ENCODE measurements at regions not wholly inside any gene's neighbourhood (a gene's known extent, or its start where the extent isn't known, plus 50 kb on each side); places are given as distances from the start of the nearest gene placed in this dataset.

GRCh38 chr12:4120316-4120917, 153.1 kb upstream of the CCND2 start:
- no peak overlapping the region for H3K14ac ChIP-seq (ENCODE audit: low read length)

GRCh38 chr12:4119157-4119761, 154.3 kb upstream of the CCND2 start:
- H2BK12ac ChIP-seq (ENCODE audit: low read length), result no peak overlapping the region
- H3K79me2 ChIP-seq (ENCODE audit: control insufficient read depth, insufficient read depth, low read length, poor library complexity), result no peaks in the 10 kb centered on the region
- H2AK5ac ChIP-seq (ENCODE audit: low read length), result no peak overlapping the region
- H4K8ac ChIP-seq (ENCODE audit: low read depth, low read length), result no peak overlapping the region
- H3K27ac ChIP-seq (ENCODE audit: low read depth, low read length), result no peak overlapping the region
- no peak overlapping the region for H3K4me2 ChIP-seq (ENCODE audit: low read length)
- H3K27me3 ChIP-seq (ENCODE audit: insufficient read depth, low read length), result no peaks in the 10 kb centered on the region
- no peak overlapping the region for H3K18ac ChIP-seq (ENCODE audit: low read length)
- H2BK120ac ChIP-seq (ENCODE audit: insufficient read depth, low read length, poor library complexity), result no peak overlapping the region
- H2AFZ ChIP-seq (ENCODE audit: insufficient read depth, low read length, poor library complexity), result no peak overlapping the region
- H3K9me3 ChIP-seq (ENCODE audit: insufficient read depth, low read depth, low read length), result no peaks in the 10 kb centered on the region
- H3K4me1 ChIP-seq (ENCODE audit: control insufficient read depth in 1 of 2, insufficient read depth in 2 of 2, low read length in 2 of 2), result peaks cover 24 to 25% of the 10 kb centered on the region in 2 experiments
- no CpG with 5 or more reads among the region's 7 CpGs for WGBS (ENCODE audit: extremely low coverage, insufficient coverage, insufficient read length)
- H4K12ac ChIP-seq (ENCODE audit: low read depth, low read length), result no peak overlapping the region
- H3K14ac ChIP-seq (ENCODE audit: low read length), result no peak overlapping the region
- H4K91ac ChIP-seq (ENCODE audit: low read depth, low read length), result no peak overlapping the region
- H3K36me3 ChIP-seq (ENCODE audit: control insufficient read depth in 1 of 2, insufficient read depth in 2 of 2, low read length in 2 of 2), result no peaks in the 10 kb centered on the region
- DNase-seq, result no peak
- no peaks in the 10 kb centered on the region for H3K79me1 ChIP-seq (ENCODE audit: low read length)
- H3K9ac ChIP-seq (ENCODE audit: low read length), result no peak overlapping the region
- no peak overlapping the region for H3K4ac ChIP-seq (ENCODE audit: low read depth, low read length)
- no peak overlapping the region for H3K23ac ChIP-seq (ENCODE audit: low read length)
- no peak overlapping the region for H3K4me3 ChIP-seq (ENCODE audit: low read depth, low read length)
- no peak overlapping the region for H2BK5ac ChIP-seq (ENCODE audit: low read depth, low read length, poor library complexity)

More at GRCh38 chr12:4120316-4120917, 153.1 kb upstream of the CCND2 start:
- Histone ChIP-seq H3K9ac (ENCODE audit: low read length) (no peak overlapping the region), H3K79me2 (ENCODE audit: control insufficient read depth, insufficient read depth, low read length, poor library complexity) (no peaks in the 10 kb centered on the region), H3K4me2 (ENCODE audit: low read length) (no peak overlapping the region), H4K12ac (ENCODE audit: low read depth, low read length) (no peak overlapping the region), H3K79me1 (ENCODE audit: low read length) (no peaks in the 10 kb centered on the region), H4K91ac (ENCODE audit: low read depth, low read length) (no peak overlapping the region), H3K27ac (ENCODE audit: low read depth, low read length) (no peak overlapping the region), H3K23ac (ENCODE audit: low read length) (no peak overlapping the region), H3K4ac (ENCODE audit: low read depth, low read length) (no peak overlapping the region), H3K18ac (ENCODE audit: low read length) (no peak overlapping the region), H2BK120ac (ENCODE audit: insufficient read depth, low read length, poor library complexity) (no peak overlapping the region), H2BK5ac (ENCODE audit: low read depth, low read length, poor library complexity) (no peak overlapping the region), H4K8ac (ENCODE audit: low read depth, low read length) (no peak overlapping the region), H2AK5ac (ENCODE audit: low read length) (no peak overlapping the region), H2BK12ac (ENCODE audit: low read length) (no peak overlapping the region), H3K36me3 (ENCODE audit: control insufficient read depth in 1 of 2, insufficient read depth in 2 of 2, low read length in 2 of 2) (no peaks in the 10 kb centered on the region), H3K27me3 (ENCODE audit: insufficient read depth, low read length) (no peaks in the 10 kb centered on the region), H3K9me3 (ENCODE audit: insufficient read depth, low read depth, low read length) (no peaks in the 10 kb centered on the region), H3K4me1 (ENCODE audit: control insufficient read depth in 1 of 2, insufficient read depth in 2 of 2, low read length in 2 of 2) (peaks cover 20% of the 10 kb centered on the region in 2 experiments), H3K4me3 (ENCODE audit: low read depth, low read length) (no peak overlapping the region), H2AFZ (ENCODE audit: insufficient read depth, low read length, poor library complexity) (no peak overlapping the region)
- no CpG with 5 or more reads among the region's 5 CpGs for WGBS (ENCODE audit: extremely low coverage, insufficient coverage, insufficient read length)
- no peak for DNase-seq

- no peaks in the 10 kb centered on the region for H3K79me1 ChIP-seq (ENCODE audit: low read length)
- WGBS (ENCODE audit: extremely low coverage, insufficient coverage, insufficient read length), result no CpG with 5 or more reads among the region's 7 CpGs
- H3K4ac ChIP-seq (ENCODE audit: low read depth, low read length), result no peak overlapping the region
- no peak overlapping the region for H3K18ac ChIP-seq (ENCODE audit: low read length)
- H3K27me3 ChIP-seq (ENCODE audit: insufficient read depth, low read length), result no peaks in the 10 kb centered on the region
- DNase-seq, result no peak
- no peaks in the 10 kb centered on the region for H3K36me3 ChIP-seq (ENCODE audit: control insufficient read depth in 1 of 2, insufficient read depth in 2 of 2, low read length in 2 of 2)
- H4K8ac ChIP-seq (ENCODE audit: low read depth, low read length), result no peak overlapping the region
- no peak overlapping the region for H3K14ac ChIP-seq (ENCODE audit: low read length)
- H2BK12ac ChIP-seq (ENCODE audit: low read length), result no peak overlapping the region
- H3K23ac ChIP-seq (ENCODE audit: low read length), result no peak overlapping the region
- no peak overlapping the region for H2BK5ac ChIP-seq (ENCODE audit: low read depth, low read length, poor library complexity)
- H3K4me2 ChIP-seq (ENCODE audit: low read length), result no peak overlapping the region
- H4K12ac ChIP-seq (ENCODE audit: low read depth, low read length), result no peak overlapping the region
- H3K27ac ChIP-seq (ENCODE audit: low read depth, low read length), result no peak overlapping the region
- no peaks in the 10 kb centered on the region for H3K9me3 ChIP-seq (ENCODE audit: insufficient read depth, low read depth, low read length)
- peaks cover 24 to 25% of the 10 kb centered on the region in 2 experiments for H3K4me1 ChIP-seq (ENCODE audit: control insufficient read depth in 1 of 2, insufficient read depth in 2 of 2, low read length in 2 of 2)
- no peak overlapping the region for H2BK120ac ChIP-seq (ENCODE audit: insufficient read depth, low read length, poor library complexity)
- no peak overlapping the region for H3K9ac ChIP-seq (ENCODE audit: low read length)
- H3K4me3 ChIP-seq (ENCODE audit: low read depth, low read length), result no peak overlapping the region
- H2AK5ac ChIP-seq (ENCODE audit: low read length), result no peak overlapping the region
- H3K79me2 ChIP-seq (ENCODE audit: control insufficient read depth, insufficient read depth, low read length, poor library complexity), result no peaks in the 10 kb centered on the region
- H2AFZ ChIP-seq (ENCODE audit: insufficient read depth, low read length, poor library complexity), result no peak overlapping the region
- H4K91ac ChIP-seq (ENCODE audit: low read depth, low read length), result no peak overlapping the region
These were observed 154.9 kb upstream of the CCND2 start for GRCh38 chr12:4118601-4119156.

GRCh38 chr12:4118017-4118510, 155.5 kb upstream of the CCND2 start:
- Histone ChIP-seq H4K8ac (ENCODE audit: low read depth, low read length) (no peak overlapping the region), H2BK12ac (ENCODE audit: low read length) (no peak overlapping the region), H3K4me2 (ENCODE audit: low read length) (no peak overlapping the region), H3K27ac (ENCODE audit: low read depth, low read length) (no peak overlapping the region), H3K27me3 (ENCODE audit: insufficient read depth, low read length) (no peaks in the 10 kb centered on the region), H3K18ac (ENCODE audit: low read length) (no peak overlapping the region), H3K4ac (ENCODE audit: low read depth, low read length) (no peak overlapping the region), H3K4me3 (ENCODE audit: low read depth, low read length) (no peak overlapping the region), H3K79me1 (ENCODE audit: low read length) (no peaks in the 10 kb centered on the region), H4K91ac (ENCODE audit: low read depth, low read length) (no peak overlapping the region), H3K36me3 (ENCODE audit: control insufficient read depth in 1 of 2, insufficient read depth in 2 of 2, low read length in 2 of 2) (no peaks in the 10 kb centered on the region), H3K9ac (ENCODE audit: low read length) (no peak overlapping the region), H3K79me2 (ENCODE audit: control insufficient read depth, insufficient read depth, low read length, poor library complexity) (no peaks in the 10 kb centered on the region), H2AK5ac (ENCODE audit: low read length) (no peak overlapping the region), H2BK120ac (ENCODE audit: insufficient read depth, low read length, poor library complexity) (no peak overlapping the region), H4K12ac (ENCODE audit: low read depth, low read length) (no peak overlapping the region), H3K14ac (ENCODE audit: low read length) (no peak overlapping the region), H2BK5ac (ENCODE audit: low read depth, low read length, poor library complexity) (no peak overlapping the region), H2AFZ (ENCODE audit: insufficient read depth, low read length, poor library complexity) (no peak overlapping the region), H3K23ac (ENCODE audit: low read length) (no peak overlapping the region), H3K4me1 (ENCODE audit: control insufficient read depth in 1 of 2, insufficient read depth in 2 of 2, low read length in 2 of 2) (peaks cover 24 to 25% of the 10 kb centered on the region in 2 experiments), H3K9me3 (ENCODE audit: insufficient read depth, low read depth, low read length) (no peaks in the 10 kb centered on the region)
- WGBS (ENCODE audit: extremely low coverage, insufficient coverage, insufficient read length), result no CpG with 5 or more reads among the region's 7 CpGs
- DNase-seq, result peak in 1 of 2 donors; percentile 5
